ENCODE measurements at regions not wholly inside any gene's neighbourhood (a gene's known extent, or its start where the extent isn't known, plus 50 kb on each side); places are given as distances from the start of the nearest gene placed in this dataset.

DNA sequence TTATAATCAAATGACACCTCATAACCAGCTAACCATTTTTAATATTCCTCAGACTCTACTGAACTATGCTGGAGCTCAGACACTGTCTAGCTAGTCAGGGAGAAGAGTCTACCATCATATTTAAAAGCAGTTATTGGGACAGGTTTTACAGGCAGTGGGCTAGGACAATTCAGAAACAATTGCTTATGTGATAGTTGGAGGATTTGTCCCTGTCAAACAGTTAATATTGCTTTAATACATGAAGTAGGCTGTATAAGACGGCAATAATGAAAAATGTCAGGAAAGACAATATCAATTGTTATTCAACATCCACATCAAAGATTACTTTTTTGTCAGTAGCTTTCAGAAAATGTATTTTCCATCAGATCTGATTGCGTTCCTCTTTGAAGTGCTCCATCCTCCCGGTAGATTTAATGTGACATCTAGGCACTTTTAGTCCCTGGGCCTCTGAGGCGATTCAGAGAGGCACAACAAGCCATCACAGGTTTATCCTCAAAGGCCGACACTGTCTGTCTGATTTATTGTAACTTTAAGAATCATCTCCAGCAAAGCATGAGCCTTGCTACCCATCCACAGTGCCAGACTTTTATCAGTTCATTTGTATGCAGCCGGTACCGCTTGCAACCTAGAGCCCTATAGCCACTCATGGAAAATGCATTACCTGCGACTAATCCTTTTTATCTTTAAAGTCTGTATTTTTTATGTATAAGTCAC is 152.2 kb downstream of the PSAT1 start:
- TF ChIP-seq, protein P1, sequence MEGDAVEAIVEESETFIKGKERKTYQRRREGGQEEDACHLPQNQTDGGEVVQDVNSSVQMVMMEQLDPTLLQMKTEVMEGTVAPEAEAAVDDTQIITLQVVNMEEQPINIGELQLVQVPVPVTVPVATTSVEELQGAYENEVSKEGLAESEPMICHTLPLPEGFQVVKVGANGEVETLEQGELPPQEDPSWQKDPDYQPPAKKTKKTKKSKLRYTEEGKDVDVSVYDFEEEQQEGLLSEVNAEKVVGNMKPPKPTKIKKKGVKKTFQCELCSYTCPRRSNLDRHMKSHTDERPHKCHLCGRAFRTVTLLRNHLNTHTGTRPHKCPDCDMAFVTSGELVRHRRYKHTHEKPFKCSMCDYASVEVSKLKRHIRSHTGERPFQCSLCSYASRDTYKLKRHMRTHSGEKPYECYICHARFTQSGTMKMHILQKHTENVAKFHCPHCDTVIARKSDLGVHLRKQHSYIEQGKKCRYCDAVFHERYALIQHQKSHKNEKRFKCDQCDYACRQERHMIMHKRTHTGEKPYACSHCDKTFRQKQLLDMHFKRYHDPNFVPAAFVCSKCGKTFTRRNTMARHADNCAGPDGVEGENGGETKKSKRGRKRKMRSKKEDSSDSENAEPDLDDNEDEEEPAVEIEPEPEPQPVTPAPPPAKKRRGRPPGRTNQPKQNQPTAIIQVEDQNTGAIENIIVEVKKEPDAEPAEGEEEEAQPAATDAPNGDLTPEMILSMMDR (IDR thresholded peaks at IDR 0.05), result no peak
- intact Hi-C loops (cut with DNase I), result no loop called here
- ATAC-seq (no peak), DNase-seq (no peak)
- peaks cover 0 to 20% of the 10 kb centered on the region in 2 donors for H3K27me3 ChIP-seq
- no peak overlapping the region for H3K4me3 ChIP-seq
- no peak overlapping the region for H3K27ac ChIP-seq
- H3K36me3 ChIP-seq, result no peaks in the 10 kb centered on the region
- no peaks in the 10 kb centered on the region for H3K4me1 ChIP-seq
- H3K9me3 ChIP-seq, result no peaks in the 10 kb centered on the region

- H3K4me3 ChIP-seq, result no peak overlapping the region
- intact Hi-C loops (cut with DNase I), result no loop called here
- ATAC-seq (no peak), DNase-seq (no peak)
- TF ChIP-seq, protein P1 (IDR thresholded peaks at IDR 0.05), result no peak
- H3K27me3 ChIP-seq, result peaks cover 0 to 7% of the 10 kb centered on the region in 2 donors
- no peaks in the 10 kb centered on the region for H3K36me3 ChIP-seq
- H3K27ac ChIP-seq, result no peak overlapping the region
- H3K4me1 ChIP-seq, result no peaks in the 10 kb centered on the region
- H3K9me3 ChIP-seq, result no peaks in the 10 kb centered on the region
Observed at GRCh38 chr9:78453450-78453849, 156.5 kb downstream of the PSAT1 start.

GRCh38 chr9:78462611-78463010 is 165.7 kb downstream of the PSAT1 start:
- Histone ChIP-seq H3K4me3 (no peak overlapping the region), H3K27ac (no peak overlapping the region), H3K4me1 (no peaks in the 10 kb centered on the region), H3K27me3 (no peaks in the 10 kb centered on the region), H3K36me3 (no peaks in the 10 kb centered on the region), H3K9me3 (peaks cover 0 to 2% of the 10 kb centered on the region in 2 donors)
- TF ChIP-seq, protein P1 (IDR thresholded peaks at IDR 0.05), result no peak
- DNase-seq, result no peak
- intact Hi-C loops (cut with DNase I), result no loop called here
- ATAC-seq, result no peak

DNA sequence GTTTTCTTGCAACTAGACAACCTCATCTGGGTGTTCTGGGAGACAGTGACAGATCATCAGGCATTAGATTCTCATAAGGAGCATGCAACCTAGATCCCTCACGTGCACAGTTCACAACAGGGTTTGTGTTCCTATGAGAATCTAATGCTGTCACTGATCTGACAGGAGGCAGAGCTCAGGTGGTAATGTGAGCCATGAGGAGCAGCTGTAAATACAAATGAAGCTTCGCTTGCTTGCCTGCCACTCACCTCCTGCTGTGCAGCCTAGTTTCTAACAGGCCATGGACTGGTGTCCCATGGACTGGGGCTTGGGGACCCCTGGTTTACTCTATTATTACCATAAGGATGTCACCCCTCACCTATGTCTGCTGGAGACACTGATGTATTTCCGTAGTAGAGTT is 166.8 kb downstream of the PSAT1 start:
- no peak for DNase-seq
- Histone ChIP-seq H3K27me3 (no peaks in the 10 kb centered on the region), H3K36me3 (no peaks in the 10 kb centered on the region), H3K27ac (no peak overlapping the region), H3K9me3 (peaks cover 0 to 2% of the 10 kb centered on the region in 2 donors), H3K4me1 (no peaks in the 10 kb centered on the region), H3K4me3 (no peak overlapping the region)
- no peak for ATAC-seq
- intact Hi-C loops (cut with DNase I), result no loop called here
- TF ChIP-seq, protein P1 (IDR thresholded peaks at IDR 0.05), result no peak

DNA sequence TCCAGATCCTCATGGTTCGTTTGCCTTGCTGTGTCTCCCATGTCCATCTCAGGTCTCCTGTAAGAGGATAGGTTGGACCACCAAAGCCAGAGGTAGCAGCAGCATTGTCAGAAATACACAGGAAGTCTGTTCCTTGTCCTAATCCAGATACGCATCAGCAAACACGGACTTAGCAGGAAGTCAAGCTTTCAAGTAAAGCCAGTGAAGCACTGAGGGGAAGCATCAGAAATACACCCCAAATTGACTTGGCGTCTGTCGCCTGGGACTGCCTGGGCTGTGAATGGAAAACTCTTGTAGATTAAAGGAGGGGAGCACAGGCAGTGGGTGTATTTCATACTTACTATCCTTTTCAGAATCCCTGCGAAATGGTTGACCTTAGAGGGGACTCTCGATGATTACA is 171.3 kb downstream of the PSAT1 start:
- DNase-seq (no peak), ATAC-seq (no peak)
- TF ChIP-seq, protein P1 (IDR thresholded peaks at IDR 0.05), result no peak
- Histone ChIP-seq H3K27me3 (no peaks in the 10 kb centered on the region), H3K9me3 (no peaks in the 10 kb centered on the region), H3K36me3 (no peaks in the 10 kb centered on the region), H3K27ac (no peak overlapping the region), H3K4me3 (no peak overlapping the region), H3K4me1 (no peaks in the 10 kb centered on the region)
- intact Hi-C loops (cut with DNase I), result no loop called here

Measured in left lung (tissue), 4 donors.